Trophoblast cell (in vitro differentiated cells and primary cell): ENCODE measurements at regions not wholly inside any gene's neighbourhood (a gene's known extent, or its start where the extent isn't known, plus 50 kb on each side); places are given as distances from the start of the nearest gene placed in this dataset.

ENCODE experiments used
- DNase-seq, 2 donors: peaks; one replicate each; pipeline ENCODE4 v3.0.0-alpha.2; 2016
- H2AFZ ChIP-seq: 2 replicates; pipeline ENCODE4 v1.6.1; 2013; ENCODE audit warnings: low read length, moderate library complexity, mild to moderate bottlenecking; ENCODE audit not compliant: insufficient read depth, poor library complexity
- H2AK5ac ChIP-seq: 2 replicates; pipeline ENCODE4 v1.6.1; 2013; ENCODE audit warnings: mild to moderate bottlenecking, low read length
- H2BK120ac ChIP-seq: 2 replicates; pipeline ENCODE4 v1.6.1; 2013; ENCODE audit warnings: low read length, mild to moderate bottlenecking, moderate library complexity; ENCODE audit not compliant: insufficient read depth, poor library complexity
- H2BK12ac ChIP-seq: 2 replicates; pipeline ENCODE4 v1.6.1; 2013; ENCODE audit warnings: mild to moderate bottlenecking, low read length, moderate library complexity
- H2BK5ac ChIP-seq: 2 replicates; pipeline ENCODE4 v1.6.1; 2013; ENCODE audit warnings: low read length, low read depth, moderate library complexity, mild to moderate bottlenecking; ENCODE audit not compliant: poor library complexity
- H3K14ac ChIP-seq: 2 replicates; pipeline ENCODE4 v1.6.1; 2013; ENCODE audit warnings: mild to moderate bottlenecking, low read length
- H3K18ac ChIP-seq: 2 replicates; pipeline ENCODE4 v1.6.1; 2013; ENCODE audit warnings: mild to moderate bottlenecking, low read length
- H3K23ac ChIP-seq: 2 replicates; pipeline ENCODE4 v1.6.1; 2013; ENCODE audit warnings: low read length
- H3K27ac ChIP-seq: 2 replicates; pipeline ENCODE4 v1.5.1; 2013; ENCODE audit warnings: low read depth, mild to moderate bottlenecking, inconsistent platforms, low read length, moderate library complexity
- H3K27me3 ChIP-seq: 2 replicates; pipeline ENCODE4 v1.6.1; 2013; ENCODE audit warnings: inconsistent platforms, mild to moderate bottlenecking, low read length, moderate library complexity; ENCODE audit not compliant: insufficient read depth
- H3K36me3 ChIP-seq, 2 experiments: 1 replicate in 1 of 2; 2 replicates in 1 of 2; pipeline ENCODE4 v1.6.1; 2013; ENCODE audit warnings: low read length in 2 of 2, mild to moderate bottlenecking in 2 of 2, moderate library complexity in 1 of 2; ENCODE audit not compliant: insufficient read depth in 2 of 2, control insufficient read depth in 1 of 2
- H3K4ac ChIP-seq: 2 replicates; pipeline ENCODE4 v1.6.1; 2013; ENCODE audit warnings: low read depth, mild to moderate bottlenecking, low read length, moderate library complexity
- H3K4me1 ChIP-seq, 2 experiments: 1 replicate in 1 of 2; 2 replicates in 1 of 2; pipeline ENCODE4 v1.6.1; 2013; ENCODE audit warnings: low read length in 2 of 2, mild to moderate bottlenecking in 2 of 2, moderate library complexity in 1 of 2; ENCODE audit not compliant: insufficient read depth in 2 of 2, control insufficient read depth in 1 of 2
- H3K4me2 ChIP-seq: 2 replicates; pipeline ENCODE4 v1.6.1; 2013; ENCODE audit warnings: inconsistent platforms, mild to moderate bottlenecking, low read length, moderate library complexity
- H3K4me3 ChIP-seq: 2 replicates; pipeline ENCODE4 v1.5.1; 2013; ENCODE audit warnings: mild to moderate bottlenecking, low read depth, low read length, inconsistent platforms
- H3K79me1 ChIP-seq: one replicate; pipeline ENCODE4 v1.6.1; 2013; ENCODE audit warnings: low read length
- H3K79me2 ChIP-seq: 2 replicates; pipeline ENCODE4 v1.6.1; 2013; ENCODE audit warnings: low read length, mild to moderate bottlenecking; ENCODE audit not compliant: control insufficient read depth, insufficient read depth, poor library complexity
- H3K9ac ChIP-seq: 2 replicates; pipeline ENCODE4 v1.6.1; 2013; ENCODE audit warnings: mild to moderate bottlenecking, low read length
- H3K9me3 ChIP-seq: 2 replicates; pipeline ENCODE4 v1.6.1; 2013; ENCODE audit warnings: low read depth, mild to moderate bottlenecking, control low read depth, inconsistent platforms, low read length; ENCODE audit not compliant: insufficient read depth
- H4K12ac ChIP-seq: 2 replicates; pipeline ENCODE4 v1.6.1; 2013; ENCODE audit warnings: low read depth, mild to moderate bottlenecking, low read length, moderate library complexity
- H4K8ac ChIP-seq: 2 replicates; pipeline ENCODE4 v1.6.1; 2013; ENCODE audit warnings: low read depth, mild to moderate bottlenecking, low read length, moderate library complexity
- H4K91ac ChIP-seq: one replicate; pipeline ENCODE4 v1.6.1; 2013; ENCODE audit warnings: low read depth, mild to moderate bottlenecking, low read length, moderate library complexity
- WGBS: extraction: QIAGEN DNeasy Blood & Tissue Kit; methylation state at CpG from one replicate; pipeline ENCODE4 v1.1.7; 2013; ENCODE audit warnings: missing lambda C conversion rate; ENCODE audit not compliant: insufficient read length, insufficient coverage; ENCODE audit errors: extremely low coverage; 5-methylcytosine and 5-hydroxymethylcytosine counted together

GRCh38 chr6:82568290-82568993 lies 204.8 kb downstream of the TPBG start:
- H3K14ac ChIP-seq, result no peak overlapping the region
- WGBS, result no CpG with 5 or more reads among the region's 6 CpGs
- no peak for DNase-seq
- H3K18ac ChIP-seq, result no peak overlapping the region
- no peak overlapping the region for H2AFZ ChIP-seq
- no peak overlapping the region for H3K4ac ChIP-seq
- H4K91ac ChIP-seq, result no peak overlapping the region
- H3K36me3 ChIP-seq, result no peaks in the 10 kb centered on the region
- H3K4me3 ChIP-seq, result no peak overlapping the region
- H3K4me2 ChIP-seq, result no peak overlapping the region
- no peak overlapping the region for H3K9ac ChIP-seq
- no peaks in the 10 kb centered on the region for H3K9me3 ChIP-seq
- no peak overlapping the region for H4K12ac ChIP-seq
- no peak overlapping the region for H3K27ac ChIP-seq
- H3K27me3 ChIP-seq, result no peaks in the 10 kb centered on the region
- no peak overlapping the region for H3K23ac ChIP-seq
- H2BK120ac ChIP-seq, result no peak overlapping the region
- H3K4me1 ChIP-seq, result no peaks in the 10 kb centered on the region
- H3K79me2 ChIP-seq, result no peaks in the 10 kb centered on the region
- no peak overlapping the region for H2BK5ac ChIP-seq
- no peak overlapping the region for H2BK12ac ChIP-seq
- H4K8ac ChIP-seq, result no peak overlapping the region
- H2AK5ac ChIP-seq, result no peak overlapping the region
- H3K79me1 ChIP-seq, result no peaks in the 10 kb centered on the region

- Histone ChIP-seq H3K9me3 (no peaks in the 10 kb centered on the region), H3K4ac (no peak overlapping the region), H2BK120ac (no peak overlapping the region), H3K36me3 (no peaks in the 10 kb centered on the region), H2BK5ac (no peak overlapping the region), H3K18ac (no peak overlapping the region), H3K79me2 (no peaks in the 10 kb centered on the region), H4K8ac (no peak overlapping the region), H3K14ac (no peak overlapping the region), H3K27me3 (no peaks in the 10 kb centered on the region), H3K4me2 (no peak overlapping the region), H4K12ac (no peak overlapping the region), H3K79me1 (no peaks in the 10 kb centered on the region), H3K9ac (no peak overlapping the region), H2AFZ (no peak overlapping the region), H3K4me3 (no peak overlapping the region), H4K91ac (no peak overlapping the region), H3K27ac (no peak overlapping the region), H2AK5ac (no peak overlapping the region), H3K4me1 (no peaks in the 10 kb centered on the region), H2BK12ac (no peak overlapping the region), H3K23ac (no peak overlapping the region)
- no peak for DNase-seq
- no CpG with 5 or more reads among the region's 1 CpG for WGBS
Observed at GRCh38 chr6:82569022-82569421, 205.4 kb downstream of the TPBG start.

- no peaks in the 10 kb centered on the region for H3K79me1 ChIP-seq
- H2BK5ac ChIP-seq, result no peak overlapping the region
- no peak overlapping the region for H3K27ac ChIP-seq
- H4K12ac ChIP-seq, result no peak overlapping the region
- no peak overlapping the region for H4K8ac ChIP-seq
- no peak overlapping the region for H2BK12ac ChIP-seq
- H3K9me3 ChIP-seq, result no peaks in the 10 kb centered on the region
- no peak overlapping the region for H3K9ac ChIP-seq
- H3K4me3 ChIP-seq, result no peak overlapping the region
- H3K18ac ChIP-seq, result no peak overlapping the region
- no peak overlapping the region for H3K4ac ChIP-seq
- DNase-seq, result no peak
- H3K79me2 ChIP-seq, result no peaks in the 10 kb centered on the region
- H3K4me2 ChIP-seq, result no peak overlapping the region
- no peaks in the 10 kb centered on the region for H3K27me3 ChIP-seq
- H3K23ac ChIP-seq, result no peak overlapping the region
- no peaks in the 10 kb centered on the region for H3K36me3 ChIP-seq
- no CpG with 5 or more reads among the region's 3 CpGs for WGBS
- H2AFZ ChIP-seq, result no peak overlapping the region
- no peak overlapping the region for H2BK120ac ChIP-seq
- H4K91ac ChIP-seq, result no peak overlapping the region
- H2AK5ac ChIP-seq, result no peak overlapping the region
- no peaks in the 10 kb centered on the region for H3K4me1 ChIP-seq
- no peak overlapping the region for H3K14ac ChIP-seq
Observed at GRCh38 chr6:82570083-82570482, 206.5 kb downstream of the TPBG start.

- Histone ChIP-seq H2BK120ac (no peak overlapping the region), H2AK5ac (no peak overlapping the region)
Observed at GRCh38 chr6:82571455-82571854, 207.8 kb downstream of the TPBG start.

More at GRCh38 chr6:82571455-82571854, 207.8 kb downstream of the TPBG start:
- Histone ChIP-seq H3K27me3 (no peaks in the 10 kb centered on the region), H3K9ac (no peak overlapping the region), H4K8ac (no peak overlapping the region), H2AFZ (no peak overlapping the region), H3K4me3 (no peak overlapping the region), H3K9me3 (no peaks in the 10 kb centered on the region), H3K79me1 (no peaks in the 10 kb centered on the region), H3K14ac (no peak overlapping the region), H3K36me3 (no peaks in the 10 kb centered on the region), H3K79me2 (no peaks in the 10 kb centered on the region), H3K18ac (no peak overlapping the region), H4K91ac (no peak overlapping the region), H2BK12ac (no peak overlapping the region), H3K4me2 (no peak overlapping the region), H4K12ac (no peak overlapping the region), H3K23ac (no peak overlapping the region), H3K4ac (no peak overlapping the region), H3K27ac (no peak overlapping the region), H2BK5ac (no peak overlapping the region), H3K4me1 (no peaks in the 10 kb centered on the region)
- WGBS, result no CpG with 5 or more reads among the region's 2 CpGs
- DNase-seq, result no peak
